ENCODE measurements at regions not wholly inside any gene's neighbourhood (a gene's known extent, or its start where the extent isn't known, plus 50 kb on each side); places are given as distances from the start of the nearest gene placed in this dataset.
"Not testable (repeated sequence)": the region's sequence is repeated elsewhere in the genome, so short reads cannot be mapped to it uniquely, and the experiment has no call there.

DNA sequence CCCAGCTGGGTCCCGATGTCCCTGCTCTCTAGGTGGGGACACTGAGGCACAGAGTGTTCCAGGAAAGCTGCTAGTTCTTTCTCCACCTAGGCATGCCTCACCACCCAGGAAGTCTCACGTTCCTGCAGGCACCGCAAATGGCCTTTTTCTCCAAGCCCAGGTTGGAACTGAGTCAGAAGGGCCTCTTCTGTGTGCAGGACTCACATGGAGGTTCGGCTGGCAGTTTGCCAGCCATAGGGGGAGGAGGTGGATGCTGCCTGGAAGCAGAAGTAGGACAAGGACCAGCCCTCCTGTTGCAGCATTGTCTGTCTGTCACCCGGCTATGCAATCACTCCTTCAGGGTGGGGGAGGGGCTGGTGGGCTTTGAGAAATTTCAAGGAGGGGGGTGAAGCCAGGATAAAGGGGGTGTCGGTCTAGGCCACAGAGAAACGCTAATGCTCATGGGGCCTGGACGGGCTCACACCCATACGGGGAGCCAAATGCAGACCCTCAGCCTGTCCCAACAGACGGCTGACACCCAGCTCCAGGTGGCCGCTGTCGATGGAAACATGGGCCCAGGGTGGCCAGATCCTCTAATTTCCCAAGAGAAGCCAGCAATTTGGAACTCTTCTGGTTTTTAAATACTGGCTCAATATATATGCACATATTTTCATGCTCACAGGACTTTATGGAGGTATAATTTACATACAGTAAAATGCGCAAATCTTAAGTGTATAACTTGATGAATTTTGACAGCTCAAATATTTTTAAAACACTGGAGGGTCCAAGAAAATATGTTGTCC lies 120.5 kb downstream of the PHETA1 start:
- DNase-seq (ENCODE audit: low spot score): no peak

DNA sequence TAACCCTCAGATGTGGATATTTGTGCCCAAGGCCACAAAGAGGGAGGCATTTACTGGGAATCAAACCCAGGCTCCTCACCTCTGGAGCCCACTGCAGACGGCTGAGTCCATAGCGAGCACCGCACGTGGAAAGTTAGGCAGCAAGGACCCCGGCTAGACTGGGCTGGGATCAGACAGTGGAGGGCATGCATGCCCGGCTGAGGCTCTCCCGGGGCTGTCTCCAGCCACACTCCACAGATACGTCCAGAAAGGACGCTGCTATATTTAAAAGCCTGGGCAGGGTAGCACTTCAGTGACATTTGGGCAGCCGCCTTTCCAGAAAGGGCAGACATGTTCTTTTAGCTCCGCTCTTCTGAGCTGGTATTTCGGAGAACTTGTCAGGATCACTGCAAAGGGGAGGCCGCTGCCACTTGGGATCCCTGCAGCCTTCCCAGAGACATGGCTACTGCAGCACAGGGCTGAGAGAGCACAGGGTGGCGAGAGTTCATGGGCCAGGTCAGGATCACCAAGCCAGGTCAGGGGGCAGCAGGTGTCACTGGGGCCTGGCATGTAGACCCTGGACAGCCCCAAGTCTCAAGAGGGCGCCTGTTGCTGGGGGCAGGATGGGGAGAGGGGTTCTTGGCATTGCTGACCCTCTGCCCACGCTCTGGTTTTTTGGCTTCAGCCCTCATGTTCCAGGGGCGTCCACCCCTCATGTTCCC lies 121.7 kb downstream of the PHETA1 start:
- DNase-seq (ENCODE audit: low spot score): no peak

DNA sequence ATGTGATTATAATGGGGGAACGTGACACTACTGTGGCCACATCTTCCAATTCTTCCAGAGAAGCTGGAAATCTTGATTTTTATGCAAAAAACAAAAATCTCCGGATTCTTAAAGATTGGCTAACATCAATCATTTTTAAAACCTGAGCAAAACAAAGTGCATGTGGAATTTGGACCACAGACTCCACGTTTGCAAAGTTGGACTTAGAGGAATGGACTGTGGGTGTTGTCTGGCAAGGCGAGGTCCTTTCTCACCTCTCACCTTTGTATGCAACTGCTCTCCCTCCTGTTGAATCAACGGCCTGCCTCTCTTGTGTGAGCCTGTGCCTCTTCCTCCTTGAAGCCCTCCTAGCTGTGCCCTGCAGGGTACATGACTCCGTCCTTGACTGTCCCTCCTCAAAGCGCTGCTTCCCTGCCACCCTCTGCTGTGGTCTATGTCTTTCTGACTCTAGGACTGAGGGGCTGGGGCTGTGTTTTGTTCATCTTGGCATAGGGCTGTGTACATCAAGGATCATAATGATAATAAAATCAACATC lies 122.4 kb downstream of the PHETA1 start:
- DNase-seq (ENCODE audit: low spot score): no peak

DNA sequence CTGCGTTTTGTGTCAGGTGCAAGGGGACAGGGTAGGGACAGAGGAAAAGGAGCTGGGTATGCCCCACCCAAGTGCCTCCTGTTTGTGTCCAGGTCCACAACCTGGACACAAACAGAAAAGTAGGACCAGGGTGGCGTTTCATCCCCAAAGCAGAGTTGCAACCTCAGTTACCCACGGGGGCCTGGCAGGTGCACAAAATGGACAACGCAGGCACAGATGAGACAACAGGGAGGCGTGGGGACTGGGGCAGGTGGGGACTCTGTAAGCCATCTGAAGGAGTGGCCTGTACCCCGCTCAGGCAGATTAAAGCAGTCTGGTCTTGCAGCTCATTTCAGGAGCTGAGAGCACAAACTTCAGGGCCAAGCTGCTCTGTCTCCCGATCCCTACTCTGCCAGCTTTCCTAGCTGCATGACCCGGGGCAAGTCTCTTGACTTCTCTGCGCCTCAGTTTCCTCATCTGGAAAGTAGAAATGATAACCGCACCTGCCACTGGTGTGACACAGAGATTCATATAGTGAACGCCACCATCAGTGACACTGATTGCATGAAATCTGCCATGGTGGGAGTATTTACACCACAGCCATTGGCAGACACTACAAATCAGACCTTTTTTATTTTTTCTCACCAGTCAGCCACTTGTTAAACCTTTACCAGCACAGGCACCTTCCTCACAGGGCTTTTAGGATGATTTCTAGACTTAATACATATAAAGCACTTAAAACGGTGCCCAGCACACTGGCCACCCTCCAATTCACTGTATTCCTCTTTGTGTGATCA lies 123.0 kb downstream of the PHETA1 start:
- DNase-seq (ENCODE audit: low spot score): no peak

DNA sequence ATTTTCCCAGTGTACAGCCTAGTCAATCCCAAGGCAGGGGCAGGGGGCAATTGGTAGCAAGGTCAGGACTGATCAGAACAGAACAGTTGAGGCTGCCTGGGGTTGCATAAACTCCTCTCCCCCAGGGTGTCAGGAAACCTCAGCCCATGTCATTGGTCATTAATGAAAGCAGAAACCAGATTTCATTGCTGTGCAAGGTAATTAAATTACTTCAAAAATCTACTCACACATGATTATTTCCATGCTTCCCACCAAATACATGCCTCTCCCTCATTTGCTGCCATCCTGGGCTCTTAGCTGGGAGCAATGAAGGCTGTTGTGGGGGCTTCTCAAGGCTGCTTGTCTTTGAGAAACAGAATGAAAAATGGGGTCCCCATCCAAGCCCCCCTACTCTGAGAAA lies 124.2 kb downstream of the PHETA1 start:
- DNase-seq (ENCODE audit: low spot score): no peak

DNA sequence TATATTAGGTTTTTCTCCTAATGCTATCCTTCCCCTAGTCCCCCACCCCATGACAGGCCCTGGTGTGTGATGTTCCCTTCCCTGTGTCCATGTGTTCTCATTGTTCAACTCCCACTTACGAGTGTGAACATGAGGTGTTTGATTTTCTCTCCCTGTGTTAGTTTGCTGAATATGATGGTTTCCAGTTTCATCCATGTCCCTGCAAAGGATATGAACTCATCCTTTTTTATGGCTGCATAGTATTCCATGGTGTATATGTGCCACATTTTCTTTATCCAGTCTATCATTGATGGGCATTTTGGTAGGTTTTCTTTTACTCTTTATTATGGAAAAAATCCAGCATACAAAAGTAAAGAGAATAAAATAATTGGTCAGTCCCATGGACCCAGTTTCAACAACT lies 126.1 kb downstream of the PHETA1 start:
- DNase-seq (ENCODE audit: low spot score): not testable (repeated sequence)

DNA sequence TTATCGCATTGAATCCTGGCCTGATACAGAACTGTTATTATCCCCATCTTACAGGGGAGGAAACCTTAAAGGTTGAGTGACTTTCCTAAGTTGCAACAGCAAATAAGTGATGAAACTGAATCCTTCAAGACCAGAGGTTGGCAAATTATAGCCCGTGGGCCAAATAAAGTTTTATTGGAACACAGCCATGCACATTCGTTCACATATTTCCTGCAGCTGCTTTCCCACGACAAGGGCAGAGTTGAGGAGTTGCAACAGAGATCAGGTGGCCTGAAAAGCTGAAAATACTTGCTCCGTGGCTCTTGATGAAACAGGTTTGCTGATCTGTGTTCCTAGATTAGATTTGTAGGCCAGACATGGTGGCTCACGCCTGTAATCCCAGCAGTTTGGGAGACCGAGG lies 126.7 kb downstream of the PHETA1 start:
- DNase-seq (ENCODE audit: low spot score): no peak

DNA sequence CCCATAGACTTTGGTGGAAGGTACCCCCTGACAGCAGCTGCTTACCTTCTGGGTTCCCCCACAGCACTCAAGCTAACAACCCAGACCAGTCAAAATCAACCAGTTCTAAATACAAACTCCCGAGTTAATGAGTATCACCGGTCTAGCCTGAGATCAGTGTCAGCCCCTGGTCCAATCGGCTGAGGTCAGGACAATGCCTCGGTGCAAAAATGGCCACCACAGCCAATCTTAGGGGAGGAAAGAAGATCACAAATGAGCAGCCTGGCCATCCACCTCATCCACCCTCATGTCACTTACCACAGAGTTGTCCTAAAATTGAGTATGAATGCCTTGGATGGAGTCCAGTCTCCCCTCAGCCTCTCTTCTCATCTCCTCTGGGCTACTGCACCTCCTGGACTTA lies 128.5 kb downstream of the PHETA1 start:
- DNase-seq (ENCODE audit: low spot score): no peak

DNA sequence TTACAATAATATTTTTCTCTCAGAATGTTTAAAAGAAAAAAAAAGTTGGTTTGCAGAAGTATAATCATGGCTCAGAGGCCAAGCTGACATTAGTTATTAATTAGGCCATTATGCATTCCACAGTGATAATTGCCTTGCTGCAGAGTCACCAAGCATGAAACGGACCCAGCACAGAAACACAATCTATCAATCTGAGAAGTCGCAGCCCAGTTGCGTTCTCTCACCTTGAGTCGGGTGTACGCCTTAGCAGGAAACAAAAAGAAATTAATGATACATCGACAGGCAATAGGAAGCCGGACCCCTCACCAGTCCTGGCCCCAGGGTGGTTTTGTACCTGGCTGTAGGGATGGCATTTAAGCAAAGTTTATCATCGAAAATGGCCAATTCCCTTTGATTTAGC lies 129.7 kb downstream of the PHETA1 start:
- DNase-seq (ENCODE audit: low spot score): no peak

DNA sequence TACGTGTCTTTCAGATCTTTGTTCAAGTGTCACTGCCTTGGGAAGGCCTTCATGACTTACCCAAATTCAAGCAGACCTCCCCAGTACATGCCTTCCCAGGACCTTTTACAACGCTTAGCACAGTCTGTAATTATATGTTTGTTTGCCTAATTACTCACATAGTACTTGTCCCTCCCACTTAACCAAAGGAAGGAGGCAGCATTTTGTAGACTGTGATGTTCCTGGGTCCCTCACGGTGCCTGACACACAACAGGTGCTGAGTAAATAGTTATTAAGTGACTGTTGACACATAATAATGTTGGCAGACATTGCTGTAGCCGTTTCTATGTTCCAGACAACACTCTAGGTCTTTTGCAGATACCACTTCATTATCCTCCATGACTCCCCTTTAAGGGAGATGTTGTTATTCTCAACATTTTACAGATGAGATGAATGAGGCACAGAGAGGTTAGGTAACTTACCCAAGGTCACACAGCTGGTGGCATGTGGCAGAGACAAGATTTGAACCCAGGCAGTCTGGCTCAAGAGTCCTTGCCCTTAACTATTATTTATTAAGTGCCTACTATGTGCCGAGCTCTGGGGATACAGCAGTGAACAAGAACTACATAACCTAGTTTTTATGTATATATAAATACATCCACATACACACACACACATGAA lies 130.7 kb downstream of the PHETA1 start:
- DNase-seq (ENCODE audit: low spot score): no peak

DNA sequence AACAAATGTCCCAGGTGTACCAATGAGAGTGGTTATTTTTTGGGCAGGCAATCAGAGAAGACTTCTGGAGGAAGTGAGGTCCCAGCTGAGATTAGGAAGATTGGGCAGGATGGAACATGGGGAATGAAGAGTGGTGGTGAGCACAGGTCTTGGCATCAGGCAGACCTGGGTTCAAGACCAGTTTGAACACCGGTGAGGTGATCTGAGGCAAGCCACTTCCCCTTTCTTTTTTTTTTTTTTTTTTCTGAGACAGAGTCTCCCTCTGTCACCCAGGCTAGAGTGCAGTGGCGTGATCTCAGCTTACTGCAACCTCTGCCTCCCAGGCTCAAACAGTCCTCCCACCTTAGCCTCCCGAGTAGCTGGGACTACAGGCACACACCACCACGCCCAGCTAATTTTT lies 134.4 kb downstream of the PHETA1 start:
- DNase-seq (ENCODE audit: low spot score): not testable (repeated sequence)

DNA sequence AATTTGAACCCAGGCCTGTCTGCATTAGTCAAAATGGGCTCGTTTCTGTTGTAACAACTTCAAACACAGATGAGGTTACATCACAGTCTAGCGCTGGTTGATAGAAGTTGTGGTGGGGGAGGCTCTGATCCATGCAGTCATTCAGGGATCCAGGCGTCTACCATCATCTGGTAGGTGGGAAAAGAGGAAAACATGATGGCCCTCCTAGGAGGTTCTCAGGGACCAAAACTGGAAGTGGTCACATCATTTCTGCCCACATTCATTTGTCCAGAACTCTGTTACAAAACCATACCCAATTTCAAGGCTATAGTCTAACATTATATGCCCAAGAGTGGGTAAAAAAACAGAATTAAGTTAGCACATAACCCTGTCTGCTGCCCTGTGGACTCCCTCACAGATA lies 135.1 kb downstream of the PHETA1 start:
- DNase-seq (ENCODE audit: low spot score): no peak

DNA sequence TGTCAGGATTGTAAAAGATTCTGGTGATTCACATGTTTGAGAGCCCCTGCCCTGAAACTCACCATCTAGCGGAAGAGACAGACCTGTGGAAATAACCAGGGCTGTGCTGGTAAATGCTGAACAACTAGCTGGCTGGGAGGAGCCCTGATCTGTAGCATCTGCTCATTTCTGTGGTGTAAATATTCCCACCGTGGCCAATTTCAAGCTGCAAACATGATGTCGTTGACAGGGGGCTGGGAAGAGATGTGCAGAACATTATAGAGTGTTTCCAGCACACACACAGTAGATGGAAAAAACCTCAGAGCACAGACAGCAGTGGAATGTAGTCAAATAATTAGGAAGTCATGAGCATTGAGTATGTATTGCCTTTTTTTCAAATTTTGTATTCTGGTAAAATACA lies 138.2 kb downstream of the PHETA1 start:
- DNase-seq (ENCODE audit: low spot score): no peak

DNA sequence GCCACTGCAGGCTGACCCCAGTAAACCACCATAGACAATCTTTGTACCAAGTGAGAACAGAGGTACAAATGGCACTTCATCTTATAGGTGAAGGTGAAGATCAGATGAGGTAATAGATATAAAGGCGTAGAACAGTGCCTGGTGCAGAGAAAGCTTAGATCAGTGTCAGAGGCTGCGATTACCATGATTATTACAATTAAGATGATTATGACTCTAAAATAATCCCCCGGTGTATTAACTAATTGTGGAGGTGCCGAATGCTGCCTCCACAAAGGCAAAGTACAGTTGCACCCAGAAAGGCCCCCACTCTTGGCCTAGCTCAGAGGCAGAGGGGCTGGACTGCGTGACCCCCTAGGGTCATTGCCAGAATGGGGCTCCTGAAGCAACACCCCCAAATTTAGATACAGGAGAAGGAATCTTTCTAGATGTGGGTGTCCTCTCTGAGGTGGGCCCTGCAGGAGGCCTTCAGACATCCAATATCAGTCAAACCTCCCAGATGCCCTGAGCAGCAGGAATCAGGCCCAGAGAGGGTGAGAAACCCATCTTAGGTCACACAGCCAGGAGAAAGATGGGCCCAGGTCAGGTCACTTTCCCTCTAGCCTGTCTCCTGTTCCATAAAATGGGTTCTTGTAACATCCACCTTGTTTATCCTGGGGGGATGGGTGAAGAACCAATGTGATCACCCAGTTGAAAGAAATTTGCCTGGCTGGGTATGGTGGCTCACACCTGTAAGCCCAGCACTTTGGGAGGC lies 139.8 kb downstream of the PHETA1 start:
- DNase-seq (ENCODE audit: low spot score): no peak

DNA sequence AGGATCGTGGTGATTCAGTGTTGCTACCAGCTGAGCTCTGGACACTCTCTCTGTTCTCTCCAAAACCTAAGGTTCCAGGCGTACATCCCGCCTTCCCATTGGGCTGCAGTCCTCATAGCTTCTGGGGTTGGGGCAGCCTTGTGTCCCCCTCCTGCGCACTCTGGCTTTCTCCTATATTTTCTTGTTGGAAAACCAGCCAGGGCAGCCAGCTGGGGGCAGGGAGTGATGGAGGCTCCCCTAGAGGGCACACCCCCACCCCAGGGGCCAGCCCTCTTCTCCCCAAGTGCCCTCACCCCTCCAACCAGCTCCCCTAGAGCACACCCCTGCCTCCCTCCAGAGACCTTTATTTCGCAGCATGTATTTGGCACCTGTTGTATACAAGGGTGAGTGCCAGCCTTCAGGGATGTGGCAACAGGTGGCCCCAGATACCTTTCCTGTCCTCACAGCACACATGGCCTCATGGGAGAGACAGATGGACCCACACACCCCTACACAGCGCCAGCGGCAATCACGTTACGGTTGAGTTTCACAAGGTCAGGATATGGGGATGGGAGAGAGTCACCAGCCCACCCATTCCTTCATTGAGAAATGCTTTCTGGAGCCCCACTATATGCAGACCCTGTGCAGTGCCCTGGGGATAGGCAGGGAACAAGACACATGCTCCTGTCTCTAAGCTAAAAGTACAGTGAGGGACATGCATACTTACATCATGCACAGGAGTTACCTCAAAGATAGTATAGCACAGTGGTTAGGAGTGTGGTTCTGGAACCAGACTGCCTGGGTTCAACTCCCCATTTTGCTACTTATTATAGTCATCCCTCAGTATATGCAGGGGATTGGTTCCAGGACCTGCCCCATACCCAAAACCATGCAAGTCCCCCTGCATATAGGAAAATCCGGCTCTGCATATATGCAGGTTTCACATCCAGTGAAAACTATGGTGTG lies 141.1 kb downstream of the PHETA1 start:
- no peak for DNase-seq (ENCODE audit: low spot score)

DNA sequence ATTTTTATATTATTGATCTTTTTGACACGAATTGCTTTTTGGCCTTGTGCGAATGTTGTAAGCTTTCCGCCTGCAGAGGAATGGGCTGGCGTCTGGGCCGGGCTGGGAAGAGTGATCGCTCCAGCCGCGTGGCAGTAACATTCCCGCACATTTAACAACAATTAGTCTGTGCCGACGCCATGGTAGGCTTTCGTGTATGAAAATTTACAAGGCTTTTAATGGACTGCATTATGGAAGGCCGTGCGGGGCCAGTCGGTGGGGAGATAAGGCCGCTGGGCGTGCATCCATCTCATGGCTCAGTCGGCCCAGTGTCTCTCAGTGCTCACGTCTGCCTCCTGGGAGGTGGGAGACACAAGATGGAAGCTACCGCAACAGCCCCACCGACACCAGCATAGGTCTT lies 142.2 kb downstream of the PHETA1 start:
- no peak for DNase-seq (ENCODE audit: low spot score)

DNA sequence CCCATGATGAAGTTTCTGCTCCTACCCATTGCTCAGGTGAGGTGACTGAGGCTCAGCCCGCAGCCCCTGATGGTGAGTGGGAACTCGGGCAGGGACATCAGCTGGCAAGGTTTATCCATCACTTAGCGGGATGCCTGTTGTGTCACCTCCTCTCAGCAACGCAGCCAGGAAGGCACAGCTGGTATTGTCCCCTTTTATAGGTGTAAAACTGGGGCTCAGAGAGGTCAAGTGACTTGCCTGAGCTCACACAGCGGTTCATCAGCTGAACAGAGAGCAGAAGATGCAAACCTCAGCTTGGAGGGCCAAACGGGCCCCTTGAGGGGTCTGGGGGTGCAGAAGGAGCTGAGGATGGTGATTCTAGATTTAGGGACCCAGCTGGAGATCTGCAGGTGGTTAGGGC lies 143.6 kb downstream of the PHETA1 start:
- DNase-seq (ENCODE audit: low spot score): no peak

DNA sequence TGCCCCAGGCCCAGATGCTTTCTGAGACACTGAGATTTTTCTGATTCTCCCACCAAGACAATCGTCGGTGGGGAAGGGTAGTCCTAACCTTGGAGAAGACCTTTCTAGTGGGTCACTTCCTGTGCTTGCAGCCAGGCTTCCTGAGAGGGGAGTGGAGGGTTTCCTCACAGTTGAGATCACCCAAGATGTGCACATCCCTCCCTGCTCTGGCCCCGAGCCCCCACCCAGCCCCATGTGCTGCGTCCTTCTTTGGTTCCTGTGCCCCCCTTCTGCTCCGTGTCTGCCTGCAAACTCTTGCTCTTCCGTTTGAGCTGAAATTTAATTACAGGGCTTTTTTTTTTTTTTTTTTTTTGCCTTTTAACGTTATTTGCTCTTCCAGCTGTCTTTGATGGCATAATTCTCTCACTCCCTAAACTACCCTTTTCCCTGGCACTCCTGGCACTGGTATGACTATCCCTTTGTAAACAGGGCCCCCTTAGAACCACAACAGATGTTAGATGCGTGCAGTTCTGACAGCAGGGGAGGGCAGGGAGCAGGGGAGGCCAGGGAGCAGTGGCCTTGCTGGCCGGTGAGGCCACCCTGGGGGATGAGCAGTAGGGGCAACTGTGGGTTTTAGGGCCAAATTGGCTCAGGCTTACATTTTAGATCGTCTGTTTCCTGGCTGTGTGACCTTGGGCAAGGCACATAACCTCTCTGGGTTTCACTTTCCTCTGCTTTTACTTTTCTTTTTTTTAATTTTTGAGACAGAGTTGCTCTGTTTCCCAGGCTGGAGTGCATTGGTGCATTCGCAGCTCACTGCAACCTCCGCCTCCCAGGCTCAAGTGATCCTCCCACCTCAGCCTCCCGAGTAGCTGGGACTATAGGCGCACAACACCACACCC lies 144.5 kb downstream of the PHETA1 start:
- no peak for DNase-seq (ENCODE audit: low spot score)

DNA sequence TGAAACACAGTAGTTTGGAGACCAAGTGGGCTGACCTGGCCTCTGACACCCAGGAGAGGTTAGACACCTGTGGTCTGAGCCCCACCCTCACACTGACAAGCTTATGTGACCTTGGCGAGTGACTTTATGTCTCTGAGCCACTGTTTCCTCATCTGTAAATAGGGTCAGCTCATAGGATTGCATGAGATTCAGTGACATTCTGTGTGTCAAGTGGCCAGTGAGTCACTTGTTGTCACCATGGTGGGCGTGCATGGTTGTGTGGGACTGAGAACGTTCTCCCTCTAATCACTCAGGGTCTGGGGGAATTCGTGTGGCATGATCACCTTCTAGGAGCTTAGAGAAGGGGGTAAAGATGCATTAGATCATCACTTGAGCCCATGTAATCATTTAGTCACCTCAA lies 146.4 kb downstream of the PHETA1 start:
- no peak for DNase-seq (ENCODE audit: low spot score)

Measured in hepatic stellate cell (primary cell).